M059J (cell line): ENCODE measurements at regions not wholly inside any gene's neighbourhood (a gene's known extent, or its start where the extent isn't known, plus 50 kb on each side); places are given as distances from the start of the nearest gene placed in this dataset.

ENCODE experiments used
- DNase-seq: peaks from one replicate; pipeline ENCODE4 v3.0.0-alpha.2; 2012; ENCODE audit warnings: low read depth

GRCh38 chr4:13844740-13845139 lies 217.2 kb upstream of the BOD1L1 start:
- no peak for DNase-seq

GRCh38 chr4:13849778-13850177 lies 222.3 kb upstream of the BOD1L1 start:
- no peak for DNase-seq

GRCh38 chr4:13851085-13851940 lies 223.8 kb upstream of the BOD1L1 start:
- no peak for DNase-seq

- DNase-seq, result no peak
These were observed 224.9 kb upstream of the BOD1L1 start for GRCh38 chr4:13852411-13852810.

GRCh38 chr4:13856387-13856786 lies 228.9 kb upstream of the BOD1L1 start:
- DNase-seq, result no peak

- DNase-seq, result no peak
These were observed 229.9 kb upstream of the BOD1L1 start for GRCh38 chr4:13857397-13857796.

GRCh38 chr4:13857800-13858199 lies 230.3 kb upstream of the BOD1L1 start:
- DNase-seq, result no peak

GRCh38 chr4:13859423-13859822 lies 231.9 kb upstream of the BOD1L1 start:
- DNase-seq, result peak; percentile 25

GRCh38 chr4:13860126-13860525 lies 232.6 kb upstream of the BOD1L1 start:
- peak; percentile 54 for DNase-seq

- peak; percentile 90 for DNase-seq
These were observed 238.5 kb upstream of the BOD1L1 start for GRCh38 chr4:13865871-13866669.

GRCh38 chr4:13866881-13867280 lies 239.4 kb upstream of the BOD1L1 start:
- peak; percentile 81 for DNase-seq

GRCh38 chr4:13872155-13872554 lies 244.6 kb upstream of the BOD1L1 start:
- no peak for DNase-seq

- no peak for DNase-seq
These were observed 245.4 kb upstream of the BOD1L1 start for GRCh38 chr4:13872955-13873354.

- DNase-seq, result no peak
These were observed 247.7 kb upstream of the BOD1L1 start for GRCh38 chr4:13875181-13875580.

- no peak for DNase-seq
These were observed 248.6 kb upstream of the BOD1L1 start for GRCh38 chr4:13876131-13876530.

GRCh38 chr4:13876940-13877339 lies 249.4 kb upstream of the BOD1L1 start:
- DNase-seq, result no peak

GRCh38 chr4:13877626-13878025 lies 250.1 kb upstream of the BOD1L1 start:
- DNase-seq, result no peak

GRCh38 chr4:13881892-13882291 lies 254.4 kb upstream of the BOD1L1 start:
- DNase-seq, result peak; percentile 35

- DNase-seq, result no peak
These were observed 259.5 kb upstream of the BOD1L1 start for GRCh38 chr4:13887010-13887409.

- DNase-seq, result peak; percentile 93
These were observed 260.6 kb upstream of the BOD1L1 start for GRCh38 chr4:13888112-13888511.

- peak; percentile 53 for DNase-seq
These were observed 264.0 kb upstream of the BOD1L1 start for GRCh38 chr4:13891544-13891939.

GRCh38 chr4:13892739-13893105 lies 265.2 kb upstream of the BOD1L1 start:
- DNase-seq, result peak; percentile 82

- no peak for DNase-seq
These were observed 265.7 kb upstream of the BOD1L1 start for GRCh38 chr4:13893211-13893610.
